Osteocyte (in vitro differentiated cells): ENCODE measurements at regions not wholly inside any gene's neighbourhood (a gene's known extent, or its start where the extent isn't known, plus 50 kb on each side); places are given as distances from the start of the nearest gene placed in this dataset.
"Not testable (repeated sequence)": the region's sequence is repeated elsewhere in the genome, so short reads cannot be mapped to it uniquely, and the experiment has no call there.

Experiments used
- DNase-seq: peaks from one replicate; pipeline ENCODE4 v3.0.0; 2021; ENCODE audit warnings: mixed read lengths; ENCODE audit not compliant: unreplicated experiment; ENCODE audit errors: extremely low spot score
- H3K27ac Mint-ChIP-seq: one replicate; pipeline ENCODE4 v1.8.0; 2021; ENCODE audit warnings: mild to moderate bottlenecking, mixed read lengths; ENCODE audit not compliant: unreplicated experiment
- H3K27me3 Mint-ChIP-seq: one replicate; pipeline ENCODE4 v1.8.0; 2021; ENCODE audit warnings: mixed read lengths; ENCODE audit not compliant: unreplicated experiment
- H3K36me3 Mint-ChIP-seq: one replicate; pipeline ENCODE4 v1.8.0; 2021; ENCODE audit warnings: mixed read lengths; ENCODE audit not compliant: unreplicated experiment
- H3K4me1 Mint-ChIP-seq: one replicate; pipeline ENCODE4 v1.8.0; 2021; ENCODE audit warnings: mixed read lengths; ENCODE audit not compliant: unreplicated experiment
- H3K4me3 Mint-ChIP-seq: one replicate; pipeline ENCODE4 v1.8.0; 2021; ENCODE audit warnings: mild to moderate bottlenecking, moderate library complexity, mixed read lengths; ENCODE audit not compliant: unreplicated experiment
- H3K9me3 Mint-ChIP-seq: one replicate; pipeline ENCODE4 v1.8.0; 2021; ENCODE audit warnings: mixed read lengths; ENCODE audit not compliant: unreplicated experiment
- CTCF ChIP-seq: fragments of 200-600 bp; sonication (generic); IDR thresholded peaks from 2 replicates; pipeline ENCODE4 v1.5.0; 2021; ENCODE audit warnings: antibody characterized with exemption, mild to moderate bottlenecking, moderate library complexity

- TF ChIP-seq CTCF, result no peak
- H3K4me3 Mint-ChIP-seq, result no peak overlapping the region
- no peaks in the 10 kb centered on the region for H3K27me3 Mint-ChIP-seq
- no peaks in the 10 kb centered on the region for H3K36me3 Mint-ChIP-seq
- H3K27ac Mint-ChIP-seq, result no peak overlapping the region
- no peak for DNase-seq
- H3K9me3 Mint-ChIP-seq, result no peaks in the 10 kb centered on the region
- no peaks in the 10 kb centered on the region for H3K4me1 Mint-ChIP-seq
Measured at GRCh38 chr2:84055816-84056215, 403.3 kb downstream of the SUCLG1 start.

- H3K27ac Mint-ChIP-seq, result not testable (repeated sequence)
Measured at GRCh38 chr2:84054577-84054976, 404.5 kb downstream of the SUCLG1 start.

GRCh38 chr2:84052913-84053312, 406.2 kb downstream of the SUCLG1 start:
- Mint-ChIP-seq H3K4me3 (no peak overlapping the region), H3K36me3 (no peaks in the 10 kb centered on the region), H3K27me3 (no peaks in the 10 kb centered on the region), H3K4me1 (no peaks in the 10 kb centered on the region), H3K27ac (no peak overlapping the region), H3K9me3 (no peaks in the 10 kb centered on the region)
- TF ChIP-seq CTCF, result no peak
- DNase-seq, result no peak

More at GRCh38 chr2:84054577-84054976, 404.5 kb downstream of the SUCLG1 start:
- H3K27me3 Mint-ChIP-seq, H3K4me1 Mint-ChIP-seq, H3K4me3 Mint-ChIP-seq, H3K36me3 Mint-ChIP-seq, DNase-seq, H3K9me3 Mint-ChIP-seq: not testable (repeated sequence)

GRCh38 chr2:84052043-84052442, 407.0 kb downstream of the SUCLG1 start:
- no peak for DNase-seq
- TF ChIP-seq CTCF, result no peak
- Mint-ChIP-seq H3K9me3 (no peaks in the 10 kb centered on the region), H3K4me1 (no peaks in the 10 kb centered on the region), H3K4me3 (no peak overlapping the region), H3K27ac (no peak overlapping the region), H3K36me3 (no peaks in the 10 kb centered on the region), H3K27me3 (no peaks in the 10 kb centered on the region)

- Mint-ChIP-seq H3K27ac (no peak overlapping the region), H3K36me3 (no peaks in the 10 kb centered on the region), H3K9me3 (no peaks in the 10 kb centered on the region), H3K27me3 (no peaks in the 10 kb centered on the region), H3K4me1 (no peaks in the 10 kb centered on the region), H3K4me3 (no peak overlapping the region)
- TF ChIP-seq CTCF, result no peak
- no peak for DNase-seq
Measured at GRCh38 chr2:84048964-84049363, 410.1 kb downstream of the SUCLG1 start.

- no peak for TF ChIP-seq CTCF
- Mint-ChIP-seq H3K27ac (no peak overlapping the region), H3K27me3 (no peaks in the 10 kb centered on the region), H3K9me3 (no peaks in the 10 kb centered on the region), H3K4me1 (no peaks in the 10 kb centered on the region), H3K36me3 (no peaks in the 10 kb centered on the region), H3K4me3 (no peak overlapping the region)
- DNase-seq, result no peak
Measured at GRCh38 chr2:84041506-84041905, 417.6 kb downstream of the SUCLG1 start.
